ENCODE measurements at regions not wholly inside any gene's neighbourhood (a gene's known extent, or its start where the extent isn't known, plus 50 kb on each side); places are given as distances from the start of the nearest gene placed in this dataset.

DNA sequence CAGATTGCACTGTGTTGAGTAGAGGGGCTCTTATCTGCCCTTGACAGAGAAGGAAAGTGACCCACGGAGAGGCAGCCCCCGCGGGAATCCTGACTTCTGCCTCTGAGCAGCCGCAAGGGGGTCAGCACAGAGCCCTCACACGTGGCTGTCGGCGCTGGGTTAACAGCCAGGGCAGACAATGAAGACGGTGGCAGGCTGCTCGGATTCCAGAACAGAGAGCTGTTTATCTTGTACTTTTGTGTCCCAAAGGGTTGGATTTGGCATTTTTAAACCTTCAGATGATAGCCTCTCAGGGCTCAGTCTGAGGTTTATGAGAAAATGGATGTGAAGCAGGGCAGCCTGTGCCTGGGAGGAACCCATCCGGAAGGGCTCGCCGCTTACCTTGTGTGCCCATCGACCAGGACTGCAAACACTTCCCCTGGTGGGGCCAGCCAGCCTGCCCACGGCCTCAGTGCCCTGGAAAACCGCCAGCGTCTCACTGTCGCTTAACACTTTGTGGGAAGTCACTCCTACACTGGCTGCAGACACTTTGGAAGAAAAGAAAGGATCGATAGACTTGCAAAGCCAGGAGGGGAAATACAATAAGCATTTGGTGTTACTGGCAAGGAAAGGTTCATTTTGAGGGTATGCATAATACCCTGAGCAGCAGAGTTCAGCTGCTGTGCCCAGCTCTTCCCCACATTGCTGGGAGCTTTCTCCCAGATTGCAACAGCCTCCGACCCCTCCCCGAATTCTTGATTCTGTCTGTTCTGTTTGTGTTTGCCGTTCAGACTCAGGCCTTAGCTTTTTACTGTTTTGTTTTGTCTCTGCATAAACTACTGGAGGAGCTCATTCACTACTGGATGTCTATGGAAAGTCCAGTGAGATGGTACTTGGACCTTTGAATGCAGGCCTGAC is 325.3 kb upstream of the MYT1L start:
- Histone ChIP-seq H4K20me1 (ENCODE audit: insufficient read depth, low read length) (no peaks in the 10 kb centered on the region), H3K9ac (ENCODE audit: low read length) (no peak overlapping the region), H3F3A (ENCODE audit: insufficient read depth, low read length) (no peaks in the 10 kb centered on the region), H3K27ac (ENCODE audit: low read length) (no peak overlapping the region), H3K27me3 (replicated peaks; ENCODE audit: insufficient read depth, low read length) (no peaks in the 10 kb centered on the region), H3K9me2 (replicated peaks; ENCODE audit: insufficient read depth, low read length) (no peaks in the 10 kb centered on the region), H3K4me2 (ENCODE audit: low read depth, low read length) (no peak overlapping the region), H3K4me1 (ENCODE audit: low read length) (no peaks in the 10 kb centered on the region), H2AFZ (ENCODE audit: low read length) (no peak overlapping the region), H3K9me3 (replicated peaks; ENCODE audit: insufficient read depth, low read length) (no peaks in the 10 kb centered on the region), H3K4me3 (ENCODE audit: low read length) (no peak overlapping the region), H3K36me3 (replicated peaks; ENCODE audit: insufficient read depth, low read length) (no peaks in the 10 kb centered on the region), H3K79me2 (ENCODE audit: low read length) (no peaks in the 10 kb centered on the region)
- DNase-seq: no peak
- no peak for TF ChIP-seq CTCF (IDR thresholded peaks at IDR 0.05; ENCODE audit: low read length)
- no peak for TF ChIP-seq EZH2phosphoT487 (IDR thresholded peaks at IDR 0.05; ENCODE audit: low read length)

GRCh38 chr2:2655453-2656114 is 324.5 kb upstream of the MYT1L start:
- Histone ChIP-seq H3K27me3 (replicated peaks; ENCODE audit: insufficient read depth, low read length) (no peaks in the 10 kb centered on the region), H4K20me1 (ENCODE audit: insufficient read depth, low read length) (no peaks in the 10 kb centered on the region), H3F3A (ENCODE audit: insufficient read depth, low read length) (no peaks in the 10 kb centered on the region), H3K4me2 (ENCODE audit: low read depth, low read length) (no peak overlapping the region), H3K9ac (ENCODE audit: low read length) (no peak overlapping the region), H3K79me2 (ENCODE audit: low read length) (no peaks in the 10 kb centered on the region), H3K9me3 (replicated peaks; ENCODE audit: insufficient read depth, low read length) (no peaks in the 10 kb centered on the region), H3K36me3 (replicated peaks; ENCODE audit: insufficient read depth, low read length) (no peaks in the 10 kb centered on the region), H2AFZ (ENCODE audit: low read length) (no peak overlapping the region), H3K9me2 (replicated peaks; ENCODE audit: insufficient read depth, low read length) (no peaks in the 10 kb centered on the region), H3K27ac (ENCODE audit: low read length) (no peak overlapping the region), H3K4me1 (ENCODE audit: low read length) (no peaks in the 10 kb centered on the region), H3K4me3 (ENCODE audit: low read length) (no peak overlapping the region)
- no peak for TF ChIP-seq EZH2phosphoT487 (IDR thresholded peaks at IDR 0.05; ENCODE audit: low read length)
- no peak for TF ChIP-seq CTCF (IDR thresholded peaks at IDR 0.05; ENCODE audit: low read length)
- TF ChIP-seq EZH2 (optimal IDR thresholded peaks at IDR 0.05; ENCODE audit: low read depth, low read length): no peak
- no peak for DNase-seq

DNA sequence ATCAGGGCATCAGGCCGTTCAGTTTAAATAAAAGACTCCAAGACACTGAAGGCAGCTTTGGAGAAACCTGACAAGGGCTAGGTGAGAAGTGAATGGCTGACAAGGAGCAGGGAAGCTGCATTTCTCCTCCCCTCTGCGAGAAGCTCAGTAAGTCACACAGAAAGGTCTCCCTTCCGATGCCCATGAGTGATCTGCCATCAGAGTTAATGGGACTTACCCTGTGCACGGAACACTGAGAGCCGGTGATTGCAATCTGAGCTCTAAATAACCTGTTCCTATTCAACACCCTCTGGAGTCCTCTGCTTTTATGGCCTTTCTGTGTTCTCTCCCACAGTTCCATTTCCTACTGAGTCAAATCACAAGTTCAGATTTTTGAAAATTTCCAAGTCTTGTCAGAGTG is 322.2 kb upstream of the MYT1L start:
- no peaks in the 10 kb centered on the region for H3K36me3 ChIP-seq (replicated peaks; ENCODE audit: insufficient read depth, low read length)
- no peak overlapping the region for H3K27ac ChIP-seq (ENCODE audit: low read length)
- no peak for DNase-seq
- H3K9ac ChIP-seq (ENCODE audit: low read length): no peak overlapping the region
- H3K79me2 ChIP-seq (ENCODE audit: low read length): no peaks in the 10 kb centered on the region
- H3K4me1 ChIP-seq (ENCODE audit: low read length): no peaks in the 10 kb centered on the region
- H3K4me2 ChIP-seq (ENCODE audit: low read depth, low read length): no peak overlapping the region
- H2AFZ ChIP-seq (ENCODE audit: low read length): no peak overlapping the region
- no peak overlapping the region for H3K4me3 ChIP-seq (ENCODE audit: low read length)
- no peaks in the 10 kb centered on the region for H3K9me2 ChIP-seq (replicated peaks; ENCODE audit: insufficient read depth, low read length)
- H4K20me1 ChIP-seq (ENCODE audit: insufficient read depth, low read length): no peaks in the 10 kb centered on the region
- H3K27me3 ChIP-seq (replicated peaks; ENCODE audit: insufficient read depth, low read length): no peaks in the 10 kb centered on the region
- H3K9me3 ChIP-seq (replicated peaks; ENCODE audit: insufficient read depth, low read length): no peaks in the 10 kb centered on the region
- H3F3A ChIP-seq (ENCODE audit: insufficient read depth, low read length): no peaks in the 10 kb centered on the region
- no peak for TF ChIP-seq EZH2 (optimal IDR thresholded peaks at IDR 0.05; ENCODE audit: low read depth, low read length)
- no peak for TF ChIP-seq CTCF (IDR thresholded peaks at IDR 0.05; ENCODE audit: low read length)
- TF ChIP-seq EZH2phosphoT487 (IDR thresholded peaks at IDR 0.05; ENCODE audit: low read length): no peak

All from MM.1S (cell line).